ENCODE measurements at regions not wholly inside any gene's neighbourhood (a gene's known extent, or its start where the extent isn't known, plus 50 kb on each side); places are given as distances from the start of the nearest gene placed in this dataset.

- DNase-seq (ENCODE audit: low spot score) = no peak
Observed at GRCh38 chr2:19784456-19784855, 117.3 kb downstream of the TTC32 start.

DNA sequence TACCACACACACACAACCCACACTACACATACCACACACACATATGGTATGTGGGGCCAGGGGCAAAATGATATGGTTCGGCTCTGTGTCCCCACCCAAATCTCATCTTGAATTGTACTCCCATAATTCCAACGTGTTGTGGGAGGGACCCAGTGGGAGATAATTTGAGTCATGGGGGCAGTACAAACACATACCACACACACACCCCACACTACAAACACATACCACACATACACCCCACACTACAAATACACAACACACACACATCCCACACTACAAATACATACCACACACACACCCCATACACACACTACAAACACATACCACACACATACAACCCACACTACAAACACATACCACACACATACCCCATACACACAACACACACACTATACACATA, 117.8 kb downstream of the TTC32 start:
- no peak for DNase-seq (ENCODE audit: low spot score)

DNA sequence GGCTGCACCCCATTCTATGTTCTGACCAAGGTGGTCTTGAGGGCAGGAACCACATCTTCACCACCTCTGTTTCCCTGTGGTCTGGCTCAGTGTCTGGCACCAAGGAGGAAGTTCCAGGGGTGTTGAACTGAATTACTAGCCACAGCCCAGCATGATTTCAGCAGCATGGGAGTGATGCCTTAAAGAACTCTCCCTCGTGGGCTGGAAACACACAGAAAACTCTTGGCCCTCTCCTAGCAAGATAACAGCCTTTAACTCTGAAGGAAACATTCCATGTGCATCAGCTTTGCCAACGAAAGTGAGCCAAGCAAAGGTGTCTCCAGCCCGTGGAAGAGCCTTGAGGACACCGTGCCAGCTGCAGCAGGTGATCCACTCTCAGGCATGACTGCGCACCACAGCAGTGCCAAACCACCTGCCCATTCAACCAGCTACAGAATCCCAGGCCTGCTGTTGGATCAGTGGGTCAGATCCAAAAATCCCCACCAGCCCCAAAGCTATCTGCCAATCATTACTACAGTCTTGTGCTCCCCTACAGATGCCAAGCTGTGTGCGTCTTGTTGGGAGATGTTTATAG, 124.8 kb downstream of the TTC32 start:
- DNase-seq (ENCODE audit: low spot score) = no peak

DNA sequence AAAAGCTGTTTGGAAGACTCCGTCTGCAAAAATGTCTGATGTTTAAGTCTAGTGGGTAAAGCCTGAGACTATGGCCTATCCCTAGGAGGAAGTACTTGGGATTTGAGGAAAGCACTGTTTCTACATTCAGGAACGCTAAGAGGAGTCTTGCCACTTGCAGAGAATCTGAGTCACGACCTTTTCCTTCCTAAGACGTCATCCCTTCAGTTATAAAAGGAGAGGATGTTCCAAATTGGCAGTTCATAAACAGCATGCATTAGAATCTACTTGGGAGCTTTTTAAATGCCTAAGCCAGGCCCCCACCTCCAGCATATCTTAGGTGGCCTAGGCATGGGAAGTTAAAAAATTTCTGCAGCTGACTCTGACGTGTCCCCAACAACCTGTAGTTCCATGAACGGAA, 125.9 kb downstream of the TTC32 start:
- no peak for DNase-seq (ENCODE audit: low spot score)

- DNase-seq (ENCODE audit: low spot score) = no peak
Observed at GRCh38 chr2:19775315-19775714, 126.5 kb downstream of the TTC32 start.

GRCh38 chr2:19774805-19775176, 127.0 kb downstream of the TTC32 start:
- no peak for DNase-seq (ENCODE audit: low spot score)

GRCh38 chr2:19772981-19773380, 128.8 kb downstream of the TTC32 start:
- no peak for DNase-seq (ENCODE audit: low spot score)

GRCh38 chr2:19769513-19769912, 132.3 kb downstream of the TTC32 start:
- DNase-seq (ENCODE audit: low spot score) = no peak

DNA sequence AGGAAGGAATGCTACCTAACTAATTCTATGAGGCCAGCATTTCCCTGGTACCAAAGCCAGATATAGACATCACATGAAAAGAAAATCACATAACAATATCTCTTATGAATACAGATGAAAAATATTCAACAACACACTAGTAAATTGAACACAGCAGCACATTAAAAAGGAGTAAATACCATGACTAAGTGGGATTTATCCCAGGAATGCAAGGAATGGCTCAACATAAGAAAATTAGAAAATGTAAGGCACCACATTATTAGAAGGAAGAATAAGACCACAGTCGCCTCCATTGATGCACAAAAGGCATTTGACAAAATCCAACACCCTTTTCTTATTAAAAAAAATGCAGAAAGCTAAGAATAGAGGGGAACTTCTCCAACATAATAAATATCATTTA, 133.9 kb downstream of the TTC32 start:
- DNase-seq (ENCODE audit: low spot score) = no peak

DNA sequence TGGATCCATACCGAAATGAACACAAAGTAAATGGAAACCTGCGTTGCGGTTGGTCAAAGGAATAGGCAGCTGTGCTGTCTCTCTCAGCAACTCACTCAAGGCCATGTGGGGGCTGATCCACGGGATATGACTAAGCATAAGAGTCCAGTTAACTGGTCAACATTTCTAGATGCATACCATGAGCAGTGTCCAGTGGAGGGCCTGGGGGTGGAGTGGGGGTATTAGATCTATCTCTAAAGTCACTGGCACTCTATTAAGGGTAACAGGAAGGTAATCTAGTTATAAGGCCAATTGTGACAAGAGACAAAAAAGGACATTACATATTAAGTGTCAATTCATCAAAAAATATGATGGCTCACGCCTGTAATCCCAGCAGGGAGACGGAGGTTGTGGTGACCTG, 136.8 kb downstream of the TTC32 start:
- no peak for DNase-seq (ENCODE audit: low spot score)

- no peak for DNase-seq (ENCODE audit: low spot score)
Observed at GRCh38 chr2:19763731-19764130, 138.1 kb downstream of the TTC32 start.

GRCh38 chr2:19762959-19763605, 138.7 kb downstream of the TTC32 start:
- no peak for DNase-seq (ENCODE audit: low spot score)

- no peak for DNase-seq (ENCODE audit: low spot score)
Observed at GRCh38 chr2:19762142-19762541, 139.6 kb downstream of the TTC32 start.

DNA sequence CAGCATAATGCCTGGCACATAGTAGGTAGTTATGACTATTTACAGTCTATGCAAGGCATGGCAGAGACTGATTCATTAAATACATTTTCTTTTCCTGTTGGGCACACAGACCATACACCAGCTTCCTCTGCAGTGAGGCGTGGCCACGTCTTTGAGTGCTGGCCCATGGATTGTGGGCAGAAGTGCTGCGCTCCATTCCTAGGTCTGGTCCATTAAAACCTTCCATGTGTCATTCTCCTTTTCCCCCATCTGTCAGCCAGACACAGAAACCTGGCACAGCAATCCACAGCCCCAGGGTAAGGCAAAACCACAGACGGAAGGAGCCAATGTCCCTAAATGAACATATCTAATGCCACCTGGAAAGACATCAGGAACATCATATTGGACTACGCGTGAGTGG, 141.9 kb downstream of the TTC32 start:
- DNase-seq (ENCODE audit: low spot score) = no peak

DNA sequence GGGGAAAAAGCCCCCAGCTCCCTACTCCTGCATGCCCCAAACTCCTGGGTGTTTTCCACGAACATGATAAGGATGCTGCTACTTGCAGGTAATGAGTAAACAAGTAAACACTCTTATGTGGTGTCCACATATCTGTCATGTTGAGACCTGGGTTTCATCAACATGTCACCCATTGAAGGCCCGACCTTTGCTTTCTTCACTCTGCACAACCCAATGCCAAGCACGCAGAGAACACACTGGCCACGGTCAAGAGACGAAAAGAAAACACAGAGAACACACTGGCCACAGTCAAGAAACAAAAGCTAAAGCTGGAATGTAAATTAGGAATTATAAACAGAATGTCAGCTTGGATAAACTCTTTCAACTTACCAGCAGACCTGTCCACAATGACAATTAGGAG, 143.1 kb downstream of the TTC32 start:
- no peak for DNase-seq (ENCODE audit: low spot score)

DNA sequence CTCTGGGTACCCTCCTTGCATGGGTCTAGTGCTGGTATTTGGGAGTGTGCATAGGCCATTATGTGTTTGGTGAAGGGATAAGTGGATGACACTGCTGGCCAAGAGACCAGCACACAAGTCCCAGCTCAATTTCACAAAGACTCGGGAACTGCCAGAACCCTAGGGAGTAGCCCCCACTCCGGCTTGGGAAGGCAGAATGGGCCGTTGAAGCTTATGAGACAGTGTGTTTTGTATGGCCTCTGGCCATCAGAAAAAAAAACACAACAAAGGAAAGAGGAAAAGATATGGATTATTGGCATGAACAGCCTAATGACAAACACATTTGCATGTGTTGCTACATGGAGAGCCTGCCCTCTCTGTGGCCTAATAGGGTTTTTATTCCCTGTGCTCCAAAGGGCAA, 144.2 kb downstream of the TTC32 start:
- no peak for DNase-seq (ENCODE audit: low spot score)

DNA sequence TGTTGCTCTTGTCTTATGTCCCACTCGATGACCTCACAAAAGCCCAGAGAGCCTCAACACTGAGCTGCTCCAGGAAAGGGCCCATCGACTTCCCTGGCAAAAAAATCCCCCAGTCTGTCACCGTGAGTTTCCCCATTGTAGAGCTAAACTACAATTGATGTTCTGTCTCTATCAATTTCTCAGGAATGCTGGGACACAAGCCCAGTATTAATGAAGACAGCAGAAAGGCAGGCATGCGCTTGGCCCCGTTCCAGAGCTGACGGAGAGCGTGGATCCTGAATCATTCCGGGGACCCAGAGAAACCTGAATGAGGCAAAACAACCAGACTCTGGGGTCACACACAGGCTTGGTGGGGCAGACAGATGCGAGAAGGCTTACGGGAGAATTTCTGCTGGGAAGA, 146.9 kb downstream of the TTC32 start:
- no peak for DNase-seq (ENCODE audit: low spot score)

DNA sequence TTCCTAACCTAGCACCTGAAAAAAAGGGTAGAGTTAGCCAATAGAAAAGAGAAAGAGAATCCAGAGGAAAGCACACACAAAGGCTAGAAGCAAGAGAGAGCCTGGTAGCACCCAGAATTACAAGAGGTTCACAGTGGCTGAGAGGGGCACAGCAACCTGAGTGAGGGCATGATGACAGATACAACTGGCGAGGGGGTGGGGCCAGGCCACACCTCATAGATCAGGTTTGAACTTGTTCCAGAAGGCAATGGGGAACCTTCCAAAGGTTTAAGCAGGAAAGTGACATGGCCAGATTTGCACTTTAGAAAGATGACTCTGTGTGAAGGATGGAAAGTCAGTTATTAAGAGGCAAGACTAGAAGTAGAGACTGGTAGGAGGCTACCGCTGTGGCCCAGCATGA, 148.0 kb downstream of the TTC32 start:
- no peak for DNase-seq (ENCODE audit: low spot score)

- no peak for DNase-seq (ENCODE audit: low spot score)
Observed at GRCh38 chr2:19753314-19753713, 148.5 kb downstream of the TTC32 start.

DNA sequence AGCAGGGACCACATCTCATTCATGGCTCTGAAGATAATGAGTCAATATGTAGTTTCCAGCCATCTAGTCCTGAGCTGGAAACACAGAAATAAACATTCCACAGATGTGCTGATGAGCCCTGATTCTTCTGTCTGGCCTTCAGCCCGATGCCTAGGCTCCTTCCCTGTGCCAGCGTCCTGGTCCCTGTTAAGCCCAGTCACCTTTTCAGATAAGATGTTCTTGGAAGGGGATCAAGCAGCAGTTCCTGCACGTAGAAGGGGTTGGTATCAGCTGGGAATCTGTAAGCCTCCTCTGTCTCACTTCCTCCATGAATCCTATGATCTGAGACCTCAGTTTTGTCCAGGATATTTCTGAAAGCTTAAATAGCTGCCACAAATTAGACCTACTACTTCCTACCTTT, 149.3 kb downstream of the TTC32 start:
- no peak for DNase-seq (ENCODE audit: low spot score)

GRCh38 chr2:19751631-19752030, 150.2 kb downstream of the TTC32 start:
- DNase-seq (ENCODE audit: low spot score) = no peak

GRCh38 chr2:19750136-19750535, 151.6 kb downstream of the TTC32 start:
- DNase-seq (ENCODE audit: low spot score) = no peak

- DNase-seq (ENCODE audit: low spot score) = no peak
Observed at GRCh38 chr2:19749507-19749836, 152.3 kb downstream of the TTC32 start.
